Endothelial cell of umbilical vein (primary cell): ENCODE measurements at regions not wholly inside any gene's neighbourhood (a gene's known extent, or its start where the extent isn't known, plus 50 kb on each side); places are given as distances from the start of the nearest gene placed in this dataset.

ENCODE experiments used
- BruUV-seq: library from RNA; stranded (reverse); fragments of 400-500 nt; replicated peaks from 2 replicates; lab custom pipeline; 2021; lab: Mats Ljungman, UMichigan
- CTCF ChIA-PET: fragments of 300-600, 350-600 bp; sonication (Branson Sonifier 250); formaldehyde crosslinking; loops from one replicate; lab custom pipeline; 2021; ENCODE audit warnings: antibody characterized with exemption, inconsistent platforms; lab: Charles Lee
- POLR2A ChIA-PET: fragments of 300-600, 350-600 bp; sonication (Branson Sonifier 250); formaldehyde crosslinking; loops from one replicate; lab custom pipeline; 2021; ENCODE audit warnings: antibody characterized with exemption, inconsistent platforms; lab: Charles Lee
- DNase-seq: peaks from one replicate; pipeline ENCODE4 v3.0.0-alpha.2; 2011; ENCODE audit warnings: low read depth, low spot score
- FAIRE-seq: peaks from 2 replicates; lab custom pipeline; 2011; peaks lifted over from hg19 to GRCh38; lab: Jason Lieb, UNC
- H2AFZ ChIP-seq: 2 replicates; pipeline ENCODE4 v1.6.0; 2012; ENCODE audit warnings: low read depth, low read length, control low read depth, inconsistent platforms
- H3K27ac ChIP-seq: 2 replicates; pipeline ENCODE4 v1.5.1; 2011; ENCODE audit warnings: low read depth, mild to moderate bottlenecking, control low read depth, low read length, moderate library complexity; ENCODE audit not compliant: insufficient read depth
- H3K27me3 ChIP-seq, 2 experiments: 2 replicates each; pipeline versions ENCODE4 v1.6.0 to v1.6.1; 2011; ENCODE audit warnings: low read length in 2 of 2, mixed read lengths in 1 of 2; ENCODE audit not compliant: control insufficient read depth in 2 of 2, insufficient read depth in 2 of 2
- H3K36me3 ChIP-seq, 2 experiments: 2 replicates in 1 of 2; 3 replicates in 1 of 2; pipeline ENCODE4 v1.5.1; 2011; ENCODE audit warnings: low read length in 2 of 2, mild to moderate bottlenecking in 1 of 2, moderate library complexity in 1 of 2; ENCODE audit not compliant: control insufficient read depth in 2 of 2, insufficient read depth in 2 of 2; ENCODE audit errors: extremely low read depth in 1 of 2
- H3K4me1 ChIP-seq: 3 replicates; pipeline ENCODE4 v1.5.1; 2011; ENCODE audit warnings: mild to moderate bottlenecking, low read length; ENCODE audit not compliant: control insufficient read depth, insufficient read depth; ENCODE audit errors: extremely low read depth
- H3K4me2 ChIP-seq: 2 replicates; pipeline ENCODE4 v1.6.1; 2011; ENCODE audit warnings: low read length, control low read depth, mixed read lengths; ENCODE audit not compliant: insufficient read depth
- H3K4me3 ChIP-seq, 3 experiments: fragments of 200-600 bp in 1 of 3; sonication (generic), shearing (Covaris generic) in 1 of 3; replicated peaks in 1 of 3; 2 replicates each; pipeline ENCODE4 v1.5.1; 2011 to 2016; ENCODE audit warnings: control low read depth in 3 of 3, low read length in 3 of 3, mild to moderate bottlenecking in 2 of 3, inconsistent platforms in 1 of 3, low read depth in 1 of 3, moderate library complexity in 1 of 3; ENCODE audit not compliant: insufficient read depth in 1 of 3
- H3K79me2 ChIP-seq: 2 replicates; pipeline ENCODE4 v1.6.0; 2012; ENCODE audit warnings: low read length, inconsistent platforms; ENCODE audit not compliant: control insufficient read depth, insufficient read depth
- H3K9ac ChIP-seq: replicated peaks from 2 replicates; pipeline ENCODE3; 2011; ENCODE audit warnings: low read length, control low read depth; ENCODE audit not compliant: insufficient read depth; ENCODE audit errors: extremely low read depth
- H3K9me1 ChIP-seq: replicated peaks from 3 replicates; pipeline ENCODE4 v1.6.0; 2011; ENCODE audit warnings: mild to moderate bottlenecking, low read length; ENCODE audit not compliant: control insufficient read depth, insufficient read depth; ENCODE audit errors: extremely low read depth
- H3K9me3 ChIP-seq: replicated peaks from 2 replicates; pipeline ENCODE4 v1.5.1; 2012; ENCODE audit warnings: low read length, inconsistent platforms; ENCODE audit not compliant: control insufficient read depth, insufficient read depth
- H4K20me1 ChIP-seq: replicated peaks from 2 replicates; pipeline ENCODE3; 2011; ENCODE audit warnings: mild to moderate bottlenecking, low read length; ENCODE audit not compliant: control insufficient read depth, insufficient read depth; ENCODE audit errors: extremely low read depth
- CTCF ChIP-seq, 2 donors: IDR thresholded peaks; 1 replicate in 1 of 2; 2 replicates in 1 of 2; pipeline ENCODE4 v1.5.1; 2011; ENCODE audit warnings: low read length in 2 of 2, mild to moderate bottlenecking in 2 of 2, moderate library complexity in 2 of 2, control low read depth in 1 of 2, inconsistent platforms in 1 of 2, low read depth in 1 of 2; ENCODE audit not compliant: insufficient read depth in 1 of 2; ENCODE audit errors: extremely low read depth in 1 of 2
- EZH2 ChIP-seq: IDR thresholded peaks from 2 replicates; pipeline ENCODE4 v1.6.1; 2012; ENCODE audit warnings: borderline replicate concordance, low read depth, mild to moderate bottlenecking, moderate library complexity, low read length, inconsistent platforms; ENCODE audit not compliant: severe bottlenecking
- FOS ChIP-seq: IDR thresholded peaks from 2 replicates; pipeline ENCODE4 v1.6.1; 2011; ENCODE audit warnings: mild to moderate bottlenecking, low read length, moderate library complexity, borderline replicate concordance; ENCODE audit not compliant: insufficient read depth
- GATA2 ChIP-seq: IDR thresholded peaks from 2 replicates; pipeline ENCODE4 v1.7.0; 2011; ENCODE audit warnings: low read depth, mild to moderate bottlenecking, moderate library complexity, mixed read lengths, low read length; ENCODE audit not compliant: insufficient read length, insufficient read depth
- JUN ChIP-seq: IDR thresholded peaks from 2 replicates; pipeline ENCODE4 v1.6.1; 2011; ENCODE audit warnings: borderline replicate concordance, low read depth; ENCODE audit not compliant: insufficient read length, insufficient read depth
- MAX ChIP-seq: IDR thresholded peaks from 2 replicates; pipeline ENCODE4 v1.6.1; 2011; ENCODE audit not compliant: insufficient read depth, insufficient read length
- MYC ChIP-seq: IDR thresholded peaks from one replicate; pipeline ENCODE4 v1.6.1; 2011; ENCODE audit warnings: mild to moderate bottlenecking, low read depth, low read length
- POLR2A ChIP-seq: IDR thresholded peaks from 2 replicates; pipeline ENCODE4 v1.6.1; 2012; ENCODE audit warnings: low read depth, mild to moderate bottlenecking, control low read depth, low read length
- POLR2AphosphoS5 ChIP-seq: IDR thresholded peaks from 2 replicates; pipeline ENCODE4 v1.6.1; 2012; ENCODE audit warnings: low read depth, mild to moderate bottlenecking, control low read depth, low read length, moderate library complexity; ENCODE audit not compliant: insufficient read depth
- dilution Hi-C: fragments of 300-500 bp; cut with MboI; formaldehyde crosslinking; loops from one replicate; pipeline ENCODE4 v1.15.0; 2019; ENCODE audit warnings: low sequenced_read_pairs; ENCODE audit not compliant: extremely low pct_ligation_motif_present
- intact Hi-C: fragments of 100-400 bp; cut with micrococcal nuclease; formaldehyde crosslinking; loops from one replicate; pipeline ENCODE4 v1.10.0; 2022

GRCh38 chr7:49479441-49479840, 294.0 kb upstream of the VWC2 start:
- H3K9ac ChIP-seq, result no peak overlapping the region
- POLR2A ChIA-PET, result no interaction called here
- H2AFZ ChIP-seq, result no peak overlapping the region
- no peak overlapping the region for H3K27ac ChIP-seq
- no peak overlapping the region for H3K4me3 ChIP-seq
- no peaks in the 10 kb centered on the region for H3K9me1 ChIP-seq
- FAIRE-seq (no peak), DNase-seq (no peak)
- H3K79me2 ChIP-seq, result no peaks in the 10 kb centered on the region
- H3K36me3 ChIP-seq, result no peaks in the 10 kb centered on the region
- TF ChIP-seq EZH2 (no peak), CTCF (IDR thresholded peaks at IDR 0.05; ENCODE audit: extremely low read depth in 1 of 2, insufficient read depth in 1 of 2, low read depth in 1 of 2, low read length in 2 of 2) (no peak), GATA2 (no peak), JUN (no peak), POLR2A (no peak), POLR2AphosphoS5 (no peak), MAX (no peak), MYC (no peak), FOS (no peak)
- BruUV-seq, result no TSS peak
- no peaks in the 10 kb centered on the region for H3K9me3 ChIP-seq
- H3K27me3 ChIP-seq, result no peaks in the 10 kb centered on the region
- intact Hi-C loops, result no loop called here
- H3K4me1 ChIP-seq, result no peaks in the 10 kb centered on the region
- dilution Hi-C loops, result no loop called here
- H4K20me1 ChIP-seq, result no peaks in the 10 kb centered on the region
- no peak overlapping the region for H3K4me2 ChIP-seq
- CTCF ChIA-PET, result no interaction called here
